GM23338 (cell line): ENCODE measurements at regions not wholly inside any gene's neighbourhood (a gene's known extent, or its start where the extent isn't known, plus 50 kb on each side); places are given as distances from the start of the nearest gene placed in this dataset.

Source experiments
- CTCF ChIP-seq, 2 experiments: fragments of 200-600 bp in 1 of 2; sonication (generic) in 1 of 2; conservative IDR thresholded peaks; 2 replicates each; pipeline versions ENCODE4 v1.5.1 to v1.6.1; 2016 to 2017; ENCODE audit warnings: antibody characterized with exemption in 2 of 2, low read depth in 2 of 2, mild to moderate bottlenecking in 2 of 2, moderate library complexity in 1 of 2
- EZH2 ChIP-seq: fragments of 200-600 bp; sonication (generic); IDR thresholded peaks from one replicate; pipeline ENCODE4 v1.8.0; 2017; ENCODE audit warnings: antibody characterized with exemption, mild to moderate bottlenecking, low read depth; ENCODE audit not compliant: unreplicated experiment
- POLR2AphosphoS5 ChIP-seq: IDR thresholded peaks from 2 replicates; pipeline ENCODE4 v1.6.1; 2016; ENCODE audit warnings: antibody characterized with exemption, low read depth

GRCh38 chr5:60207040-60207439, 313.5 kb upstream of the PDE4D start:
- TF ChIP-seq EZH2 (no peak), CTCF (conservative IDR thresholded peaks at IDR 0.05; ENCODE audit: low read depth in 2 of 2) (no peak), POLR2AphosphoS5 (no peak)
